ENCODE measurements at regions not wholly inside any gene's neighbourhood (a gene's known extent, or its start where the extent isn't known, plus 50 kb on each side); places are given as distances from the start of the nearest gene placed in this dataset.
"Not testable (repeated sequence)": the region's sequence is repeated elsewhere in the genome, so short reads cannot be mapped to it uniquely, and the experiment has no call there.

DNA sequence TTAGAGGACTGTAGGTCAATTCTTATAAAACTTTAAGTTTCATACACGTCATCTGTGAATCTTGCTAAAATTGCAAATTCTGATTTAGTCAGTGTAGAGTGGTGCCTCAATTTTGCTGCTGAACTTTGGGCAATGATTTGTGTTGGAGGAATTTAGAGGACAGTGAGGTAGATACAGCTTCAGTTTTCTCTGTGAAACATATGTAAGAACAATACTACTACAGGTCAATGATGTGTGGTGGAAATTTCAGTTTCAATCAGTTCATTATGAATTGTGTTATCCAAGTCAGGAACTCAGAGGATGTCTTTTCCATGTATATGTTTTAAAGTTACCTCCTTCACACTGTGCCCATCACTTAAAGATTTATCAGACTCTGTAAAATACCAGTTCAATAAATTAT lies 1597.8 kb upstream of the PCDH10 start:
- Mint-ChIP-seq H3K27ac (no peak overlapping the region), H3K4me3 (no peak overlapping the region), H3K27me3 (ENCODE audit: low read depth) (no peaks in the 10 kb centered on the region), H3K4me1 (ENCODE audit: low read depth) (no peaks in the 10 kb centered on the region), H3K36me3 (ENCODE audit: low read depth) (no peaks in the 10 kb centered on the region), H3K9me3 (ENCODE audit: insufficient read depth) (peaks cover 3% of the 10 kb centered on the region)
- ChIA-PET POLR2A (no interaction called here), CTCF (no interaction called here)
- DNase-seq: no peak
- no peak for ATAC-seq

DNA sequence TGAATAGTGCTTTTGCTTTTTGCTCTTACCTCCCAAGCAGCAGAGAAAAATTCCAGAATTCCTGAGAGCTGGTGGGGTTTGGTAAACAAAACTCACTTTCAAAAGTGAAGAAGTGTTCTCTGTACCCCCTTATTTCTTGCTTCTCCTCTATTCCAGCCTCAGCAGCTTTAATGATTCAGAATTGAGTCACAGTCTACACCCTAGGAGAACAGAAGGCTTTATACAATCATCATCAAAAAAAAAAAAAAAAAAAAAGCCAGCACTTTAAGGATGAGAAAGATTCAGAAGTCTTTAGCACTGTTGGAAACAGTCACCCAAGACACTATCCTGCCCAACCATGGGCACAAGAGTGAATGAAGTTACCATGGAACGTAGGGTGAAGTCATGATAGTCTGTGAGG lies 1583.1 kb upstream of the PCDH10 start:
- CTCF ChIA-PET: no interaction called here
- POLR2A ChIA-PET: no interaction called here

DNA sequence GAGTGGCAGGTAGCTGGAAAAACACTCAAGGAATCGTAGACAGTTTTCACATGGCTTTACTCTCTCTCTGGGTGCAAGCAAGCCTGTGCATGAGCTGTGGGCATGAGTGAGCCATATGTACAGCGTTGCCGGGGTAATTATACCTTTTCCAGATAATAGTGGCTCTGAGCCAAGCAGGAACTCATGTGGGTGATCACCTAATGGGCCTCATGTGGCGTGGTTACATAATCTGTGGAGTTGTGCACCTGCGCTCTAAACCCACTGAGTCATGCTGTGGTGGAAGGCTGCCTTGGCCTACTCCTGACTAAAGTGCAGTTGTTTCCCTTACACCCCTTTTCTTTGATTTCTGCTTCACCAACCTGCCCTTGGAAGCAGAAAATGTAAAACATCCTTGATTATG lies 1564.5 kb upstream of the PCDH10 start:
- Mint-ChIP-seq H3K36me3 (ENCODE audit: low read depth) (no peaks in the 10 kb centered on the region), H3K4me3 (no peak overlapping the region), H3K4me1 (ENCODE audit: low read depth) (no peaks in the 10 kb centered on the region), H3K27ac (no peak overlapping the region), H3K9me3 (ENCODE audit: insufficient read depth) (peaks cover 9% of the 10 kb centered on the region), H3K27me3 (ENCODE audit: low read depth) (no peaks in the 10 kb centered on the region)
- ChIA-PET POLR2A (no interaction called here), CTCF (no interaction called here)
- ATAC-seq (no peak), DNase-seq (no peak)

More for the DNA sequence above, 1583.1 kb upstream of the PCDH10 start:
- no peak for ATAC-seq
- H3K36me3 Mint-ChIP-seq (ENCODE audit: low read depth): no peaks in the 10 kb centered on the region
- H3K4me3 Mint-ChIP-seq: no peak overlapping the region
- H3K4me1 Mint-ChIP-seq (ENCODE audit: low read depth): no peaks in the 10 kb centered on the region
- H3K27ac Mint-ChIP-seq: no peak overlapping the region
- no peaks in the 10 kb centered on the region for H3K27me3 Mint-ChIP-seq (ENCODE audit: low read depth)
- H3K9me3 Mint-ChIP-seq (ENCODE audit: insufficient read depth): no peaks in the 10 kb centered on the region
- no peak for DNase-seq

DNA sequence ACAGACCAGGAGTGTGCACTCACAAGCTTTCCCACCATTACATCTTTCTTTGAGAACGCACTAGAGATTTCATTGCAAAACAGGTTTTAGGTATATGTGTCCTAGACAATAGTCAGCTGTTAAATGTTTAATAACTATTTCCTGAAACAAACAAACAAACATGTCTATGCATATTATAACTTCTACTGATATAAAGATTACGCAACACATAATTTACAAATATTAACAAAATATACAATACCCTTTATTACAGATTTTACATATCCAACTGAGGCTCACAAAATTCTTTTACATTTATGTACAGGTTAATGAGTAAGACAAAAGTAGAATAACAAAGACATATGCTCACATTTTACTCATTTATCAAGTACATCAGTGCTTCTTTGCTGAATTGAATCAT lies 1554.0 kb upstream of the PCDH10 start:
- no peaks in the 10 kb centered on the region for H3K9me3 Mint-ChIP-seq (ENCODE audit: insufficient read depth)
- ATAC-seq (no peak), DNase-seq (no peak)
- POLR2A ChIA-PET: no interaction called here
- no peaks in the 10 kb centered on the region for H3K36me3 Mint-ChIP-seq (ENCODE audit: low read depth)
- H3K4me1 Mint-ChIP-seq (ENCODE audit: low read depth): no peaks in the 10 kb centered on the region
- CTCF ChIA-PET: no interaction called here
- H3K27ac Mint-ChIP-seq: no peak overlapping the region
- no peaks in the 10 kb centered on the region for H3K27me3 Mint-ChIP-seq (ENCODE audit: low read depth)
- H3K4me3 Mint-ChIP-seq: no peak overlapping the region

DNA sequence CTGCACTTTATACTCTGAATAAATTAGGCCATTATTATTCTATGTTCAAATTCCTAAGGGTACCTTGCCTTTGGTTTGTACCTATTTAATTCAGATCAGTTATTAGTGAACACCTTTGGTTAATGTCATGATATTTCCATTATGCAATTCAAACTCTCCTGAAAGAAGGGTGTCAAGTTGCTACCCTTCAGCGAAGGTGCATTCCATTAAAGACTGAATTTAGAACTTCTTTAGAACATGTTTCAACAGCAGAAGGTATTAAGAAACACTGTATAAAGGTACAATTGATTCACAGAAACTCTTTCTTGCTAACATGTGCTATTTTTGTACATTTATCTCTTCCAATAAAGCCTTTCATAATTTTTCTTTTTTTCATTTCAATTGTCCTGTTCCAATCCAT lies 1545.4 kb upstream of the PCDH10 start:
- Mint-ChIP-seq H3K4me3 (no peak overlapping the region), H3K4me1 (ENCODE audit: low read depth) (no peaks in the 10 kb centered on the region), H3K27ac (no peak overlapping the region), H3K9me3 (ENCODE audit: insufficient read depth) (no peaks in the 10 kb centered on the region), H3K36me3 (ENCODE audit: low read depth) (no peaks in the 10 kb centered on the region), H3K27me3 (ENCODE audit: low read depth) (no peaks in the 10 kb centered on the region)
- no peak for DNase-seq
- ChIA-PET CTCF (no interaction called here), POLR2A (no interaction called here)
- no peak for ATAC-seq

DNA sequence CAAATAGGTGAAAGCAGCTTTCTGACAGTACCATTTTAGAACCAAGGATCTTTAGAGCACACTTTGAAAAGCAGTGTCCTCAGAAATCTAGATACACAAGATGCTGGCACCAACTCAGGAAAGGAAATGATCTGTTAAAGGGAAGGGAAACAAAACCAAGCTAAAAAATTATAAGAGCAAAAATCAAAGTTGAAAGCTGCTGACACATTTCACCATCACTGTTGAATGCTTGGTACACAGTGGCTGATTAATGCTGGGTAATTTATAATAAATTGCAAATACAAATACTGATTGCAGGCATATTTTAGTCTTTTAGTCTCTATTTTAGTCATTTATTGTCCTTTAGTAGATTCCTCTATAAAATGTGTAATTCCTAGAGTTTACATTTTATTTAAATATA lies 1540.1 kb upstream of the PCDH10 start:
- Mint-ChIP-seq H3K36me3 (ENCODE audit: low read depth) (no peaks in the 10 kb centered on the region), H3K4me1 (ENCODE audit: low read depth) (no peaks in the 10 kb centered on the region), H3K4me3 (no peak overlapping the region), H3K27me3 (ENCODE audit: low read depth) (no peaks in the 10 kb centered on the region), H3K9me3 (ENCODE audit: insufficient read depth) (no peaks in the 10 kb centered on the region), H3K27ac (no peak overlapping the region)
- CTCF ChIA-PET: no interaction called here
- POLR2A ChIA-PET: no interaction called here
- no peak for DNase-seq
- ATAC-seq: no peak

GRCh38 chr4:131610517-131610916 lies 1538.6 kb upstream of the PCDH10 start:
- H3K27ac Mint-ChIP-seq; H3K9me3 Mint-ChIP-seq (ENCODE audit: insufficient read depth); POLR2A ChIA-PET; H3K36me3 Mint-ChIP-seq (ENCODE audit: low read depth); ATAC-seq; H3K4me3 Mint-ChIP-seq; H3K4me1 Mint-ChIP-seq (ENCODE audit: low read depth); DNase-seq; H3K27me3 Mint-ChIP-seq (ENCODE audit: low read depth); CTCF ChIA-PET: not testable (repeated sequence)

- H3K27ac Mint-ChIP-seq: no peak overlapping the region
- H3K27me3 Mint-ChIP-seq (ENCODE audit: low read depth): no peaks in the 10 kb centered on the region
- H3K4me3 Mint-ChIP-seq: no peak overlapping the region
- H3K4me1 Mint-ChIP-seq (ENCODE audit: low read depth): no peaks in the 10 kb centered on the region
- POLR2A ChIA-PET: no interaction called here
- DNase-seq (no peak), ATAC-seq (no peak)
- no peaks in the 10 kb centered on the region for H3K9me3 Mint-ChIP-seq (ENCODE audit: insufficient read depth)
- H3K36me3 Mint-ChIP-seq (ENCODE audit: low read depth): no peaks in the 10 kb centered on the region
- CTCF ChIA-PET: no interaction called here
These were observed 1535.8 kb upstream of the PCDH10 start for GRCh38 chr4:131613086-131613823.

- DNase-seq (no peak), ATAC-seq (no peak)
- Mint-ChIP-seq H3K4me1 (ENCODE audit: low read depth) (no peaks in the 10 kb centered on the region), H3K4me3 (no peak overlapping the region), H3K36me3 (ENCODE audit: low read depth) (no peaks in the 10 kb centered on the region), H3K27me3 (ENCODE audit: low read depth) (no peaks in the 10 kb centered on the region), H3K9me3 (ENCODE audit: insufficient read depth) (no peaks in the 10 kb centered on the region), H3K27ac (no peak overlapping the region)
- POLR2A ChIA-PET: no interaction called here
- CTCF ChIA-PET: no interaction called here
These were observed 1535.3 kb upstream of the PCDH10 start for GRCh38 chr4:131613824-131614216.

DNA sequence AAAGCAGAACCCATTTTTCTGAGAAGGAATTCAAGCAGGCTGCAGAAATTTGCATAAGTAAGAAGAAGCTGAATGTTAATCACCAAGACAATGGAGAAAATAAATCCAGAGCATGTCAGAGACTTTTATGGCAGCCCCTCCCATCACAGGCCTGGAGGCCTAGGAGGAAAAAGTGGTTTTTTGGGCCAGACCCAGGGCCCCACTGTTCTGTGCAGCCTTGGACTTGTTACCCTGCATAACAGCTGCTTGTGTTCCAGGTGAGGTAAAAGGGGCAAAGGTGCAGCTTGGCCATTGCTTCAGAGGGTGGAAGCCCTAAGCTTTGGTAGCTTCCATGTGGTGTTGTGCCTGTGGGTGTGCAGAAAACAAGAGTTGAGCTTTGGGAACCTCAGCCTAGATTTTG lies 1516.2 kb upstream of the PCDH10 start:
- ChIA-PET POLR2A (no interaction called here), CTCF (no interaction called here)
- no peaks in the 10 kb centered on the region for H3K9me3 Mint-ChIP-seq (ENCODE audit: insufficient read depth)
- H3K4me3 Mint-ChIP-seq: no peak overlapping the region
- ATAC-seq: no peak
- no peaks in the 10 kb centered on the region for H3K4me1 Mint-ChIP-seq (ENCODE audit: low read depth)
- no peaks in the 10 kb centered on the region for H3K36me3 Mint-ChIP-seq (ENCODE audit: low read depth)
- no peak for DNase-seq
- no peaks in the 10 kb centered on the region for H3K27me3 Mint-ChIP-seq (ENCODE audit: low read depth)
- H3K27ac Mint-ChIP-seq: no peak overlapping the region

- POLR2A ChIA-PET: no interaction called here
- DNase-seq (no peak), ATAC-seq (no peak)
- Mint-ChIP-seq H3K4me3 (no peak overlapping the region), H3K4me1 (ENCODE audit: low read depth) (no peaks in the 10 kb centered on the region), H3K27ac (no peak overlapping the region), H3K27me3 (ENCODE audit: low read depth) (no peaks in the 10 kb centered on the region), H3K36me3 (ENCODE audit: low read depth) (no peaks in the 10 kb centered on the region), H3K9me3 (ENCODE audit: insufficient read depth) (peaks cover 8% of the 10 kb centered on the region)
- CTCF ChIA-PET: no interaction called here
These were observed 1513.9 kb upstream of the PCDH10 start for GRCh38 chr4:131635191-131635590.

GRCh38 chr4:131638781-131639180 lies 1510.3 kb upstream of the PCDH10 start:
- DNase-seq (no peak), ATAC-seq (no peak)
- H3K4me1 Mint-ChIP-seq (ENCODE audit: low read depth): no peaks in the 10 kb centered on the region
- H3K27me3 Mint-ChIP-seq (ENCODE audit: low read depth): no peaks in the 10 kb centered on the region
- no peaks in the 10 kb centered on the region for H3K36me3 Mint-ChIP-seq (ENCODE audit: low read depth)
- peaks cover 8% of the 10 kb centered on the region for H3K9me3 Mint-ChIP-seq (ENCODE audit: insufficient read depth)
- ChIA-PET CTCF (no interaction called here), POLR2A (no interaction called here)
- H3K4me3 Mint-ChIP-seq: no peak overlapping the region
- no peak overlapping the region for H3K27ac Mint-ChIP-seq

DNA sequence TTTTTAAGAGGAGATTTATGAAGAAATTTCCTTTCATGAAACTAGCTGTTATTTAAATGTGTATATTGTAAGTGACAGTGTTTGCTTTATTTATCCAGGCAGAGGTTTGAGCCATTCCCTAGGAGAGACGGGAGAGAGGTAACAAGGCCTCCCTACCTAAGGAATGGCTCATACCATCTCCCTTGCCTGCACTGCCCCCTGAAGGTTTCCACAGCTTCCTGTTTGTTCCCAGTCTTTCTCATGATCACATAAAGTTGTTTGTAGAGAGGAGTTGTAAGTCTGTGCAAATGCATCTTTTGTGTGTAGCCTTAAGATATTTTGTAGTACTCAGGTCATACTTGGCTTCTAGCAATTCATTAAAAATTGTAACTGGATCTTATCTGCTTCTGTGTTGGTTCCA lies 1504.5 kb upstream of the PCDH10 start:
- no peaks in the 10 kb centered on the region for H3K36me3 Mint-ChIP-seq (ENCODE audit: low read depth)
- no peaks in the 10 kb centered on the region for H3K27me3 Mint-ChIP-seq (ENCODE audit: low read depth)
- H3K9me3 Mint-ChIP-seq (ENCODE audit: insufficient read depth): peaks cover 1% of the 10 kb centered on the region
- no peak for ATAC-seq
- no peak overlapping the region for H3K4me3 Mint-ChIP-seq
- DNase-seq: no peak
- no peaks in the 10 kb centered on the region for H3K4me1 Mint-ChIP-seq (ENCODE audit: low read depth)
- ChIA-PET CTCF (no interaction called here), POLR2A (no interaction called here)
- no peak overlapping the region for H3K27ac Mint-ChIP-seq
